PC-3 (cell line): ENCODE measurements at regions not wholly inside any gene's neighbourhood (a gene's known extent, or its start where the extent isn't known, plus 50 kb on each side); places are given as distances from the start of the nearest gene placed in this dataset.

Experiments used
- ATAC-seq: fragments of 200-7000 bp; cut with Tn5 transposase; 2 replicates; pipeline ENCODE4 v1.9.1; 2020; ENCODE audit warnings: mild to moderate bottlenecking, moderate library complexity
- BruUV-seq: library from RNA; stranded (reverse); fragments of 400-500 nt; replicated peaks from 2 replicates; lab custom pipeline; 2021; lab: Mats Ljungman, UMichigan
- CTCF ChIA-PET: fragments of 300-600 bp; sonication (Branson Sonifier 250); formaldehyde crosslinking; loops from one replicate; lab custom pipeline; 2022; ENCODE audit warnings: antibody characterized with exemption; lab: Charles Lee
- POLR2A ChIA-PET: fragments of 300-600 bp; sonication (Branson Sonifier 250); formaldehyde crosslinking; loops from one replicate; lab custom pipeline; 2022; ENCODE audit warnings: antibody characterized with exemption; ENCODE audit not compliant: unreplicated experiment; lab: Charles Lee
- DNase-seq: peaks from one replicate; pipeline ENCODE4 v3.0.0-alpha.2; 2015
- H2AFZ ChIP-seq: fragments of 300-600 bp; sonication (generic); 2 replicates; pipeline ENCODE4 v1.6.0; 2016; ENCODE audit warnings: antibody characterized with exemption, low read length
- H3F3A ChIP-seq: fragments of 300-600 bp; sonication (generic); one replicate; pipeline ENCODE4 v1.6.0; 2017; ENCODE audit warnings: antibody characterized with exemption, low read length, control low read depth, mild to moderate bottlenecking; ENCODE audit not compliant: unreplicated experiment
- H3K27ac ChIP-seq: fragments of 300-600 bp; sonication (generic); 2 replicates; pipeline ENCODE4 v1.5.1; 2016; ENCODE audit warnings: mild to moderate bottlenecking, low read length
- H3K27me3 ChIP-seq: fragments of 300-600 bp; sonication (generic); 2 replicates; pipeline ENCODE4 v1.6.1; 2016; ENCODE audit warnings: low read length, mixed read lengths
- H3K36me3 ChIP-seq: fragments of 300-600 bp; sonication (generic); 2 replicates; pipeline ENCODE4 v1.6.1; 2016; ENCODE audit warnings: low read depth, mixed run types, low read length, mixed read lengths
- H3K4me1 ChIP-seq: fragments of 300-600 bp; sonication (generic); 2 replicates; pipeline ENCODE4 v1.5.1; 2016; ENCODE audit warnings: low read length; ENCODE audit not compliant: insufficient read depth
- H3K4me2 ChIP-seq: fragments of 300-600 bp; sonication (generic); 2 replicates; pipeline ENCODE4 v1.6.0; 2016; ENCODE audit warnings: low read length
- H3K4me3 ChIP-seq: fragments of 300-600 bp; sonication (generic); 2 replicates; pipeline ENCODE4 v1.5.1; 2016; ENCODE audit warnings: mild to moderate bottlenecking, low read length, mixed read lengths
- H3K79me2 ChIP-seq: fragments of 300-600 bp; sonication (generic); 2 replicates; pipeline ENCODE4 v1.6.1; 2017; ENCODE audit warnings: low read length, mixed read lengths
- H3K9ac ChIP-seq: fragments of 300-600 bp; sonication (generic); 2 replicates; pipeline ENCODE4 v1.6.0; 2016; ENCODE audit warnings: mild to moderate bottlenecking, low read length
- H3K9me2 ChIP-seq: fragments of 300-600 bp; sonication (generic); replicated peaks from 2 replicates; pipeline ENCODE4 v1.6.1; 2016; ENCODE audit warnings: mixed run types, low read length, mixed read lengths
- H3K9me3 ChIP-seq: fragments of 300-600 bp; sonication (generic); 2 replicates; pipeline ENCODE4 v1.6.1; 2016; ENCODE audit warnings: low read length, mixed read lengths
- H4K20me1 ChIP-seq: fragments of 300-600 bp; sonication (generic); 2 replicates; pipeline ENCODE4 v1.6.1; 2016; ENCODE audit warnings: low read length, mixed read lengths
- CTCF ChIP-seq: fragments of 300-600 bp; sonication (generic); conservative IDR thresholded peaks from 2 replicates; pipeline ENCODE4 v1.5.1; 2017; ENCODE audit warnings: antibody characterized with exemption, low read depth, mild to moderate bottlenecking, low read length
- EZH2 ChIP-seq: fragments of 300-600 bp; sonication (generic); IDR thresholded peaks from one replicate; pipeline ENCODE4 v1.6.1; 2017; ENCODE audit warnings: antibody characterized with exemption, mild to moderate bottlenecking, low read length; ENCODE audit not compliant: unreplicated experiment
- EZH2phosphoT487 ChIP-seq: fragments of 300-600 bp; sonication (generic); IDR thresholded peaks from 2 replicates; pipeline ENCODE4 v1.6.1; 2018; ENCODE audit warnings: mild to moderate bottlenecking, antibody characterized with exemption, low read length, borderline replicate concordance
- intact Hi-C: fragments of 100-400 bp; cut with micrococcal nuclease; formaldehyde crosslinking; loops from 2 replicates; pipeline ENCODE4 v1.9.0; 2023

GRCh38 chr14:87688524-87688923 lies 304.5 kb downstream of the GALC start:
- H3K9me2 ChIP-seq, result no peaks in the 10 kb centered on the region
- intact Hi-C loops, result no loop called here
- H3K4me2 ChIP-seq, result no peak overlapping the region
- H3F3A ChIP-seq, result no peaks in the 10 kb centered on the region
- no peak overlapping the region for H3K9ac ChIP-seq
- no peaks in the 10 kb centered on the region for H3K4me1 ChIP-seq
- H3K36me3 ChIP-seq, result no peaks in the 10 kb centered on the region
- DNase-seq (no peak), ATAC-seq (no peak)
- ChIA-PET CTCF (no interaction called here), POLR2A (no interaction called here)
- no peak overlapping the region for H3K27ac ChIP-seq
- no peaks in the 10 kb centered on the region for H3K27me3 ChIP-seq
- no peak overlapping the region for H3K4me3 ChIP-seq
- no peak for TF ChIP-seq EZH2phosphoT487
- no peak for TF ChIP-seq EZH2
- TF ChIP-seq CTCF, result no peak
- H3K79me2 ChIP-seq, result no peaks in the 10 kb centered on the region
- H2AFZ ChIP-seq, result no peak overlapping the region
- no TSS peak for BruUV-seq
- peaks cover 5% of the 10 kb centered on the region; the same call in 1 of the 2 replicates for H3K9me3 ChIP-seq
- no peaks in the 10 kb centered on the region for H4K20me1 ChIP-seq

- Histone ChIP-seq H3K4me1 (no peaks in the 10 kb centered on the region), H3K9me3 (peaks cover 10% of the 10 kb centered on the region; the same call in 1 of the 2 replicates), H3K36me3 (no peaks in the 10 kb centered on the region), H3K27me3 (no peaks in the 10 kb centered on the region), H3F3A (no peaks in the 10 kb centered on the region), H2AFZ (no peak overlapping the region), H3K9me2 (no peaks in the 10 kb centered on the region), H3K9ac (no peak overlapping the region), H3K27ac (no peak overlapping the region), H3K4me3 (no peak overlapping the region), H3K79me2 (no peaks in the 10 kb centered on the region), H3K4me2 (no peak overlapping the region), H4K20me1 (no peaks in the 10 kb centered on the region)
- POLR2A ChIA-PET, result no interaction called here
- TF ChIP-seq EZH2 (no peak), CTCF (no peak), EZH2phosphoT487 (no peak)
- BruUV-seq, result no TSS peak
- intact Hi-C loops, result no loop called here
- CTCF ChIA-PET, result no interaction called here
- ATAC-seq (no peak), DNase-seq (no peak)
Observed at GRCh38 chr14:87687420-87687819, 305.6 kb downstream of the GALC start.

GRCh38 chr14:87686746-87687145 lies 306.2 kb downstream of the GALC start:
- TF ChIP-seq CTCF, result no peak
- no peak for TF ChIP-seq EZH2phosphoT487
- TF ChIP-seq EZH2, result no peak
- Histone ChIP-seq H3K27ac (no peak overlapping the region), H3K9me3 (peaks cover 10% of the 10 kb centered on the region; the same call in 1 of the 2 replicates), H2AFZ (no peak overlapping the region), H3K9me2 (no peaks in the 10 kb centered on the region), H3K27me3 (no peaks in the 10 kb centered on the region), H4K20me1 (no peaks in the 10 kb centered on the region), H3K79me2 (no peaks in the 10 kb centered on the region), H3K36me3 (no peaks in the 10 kb centered on the region), H3K9ac (no peak overlapping the region), H3K4me2 (no peak overlapping the region), H3K4me3 (no peak overlapping the region), H3F3A (no peaks in the 10 kb centered on the region), H3K4me1 (no peaks in the 10 kb centered on the region)
- CTCF ChIA-PET, result no interaction called here
- DNase-seq (no peak), ATAC-seq (no peak)
- POLR2A ChIA-PET, result no interaction called here
- intact Hi-C loops, result no loop called here
- no TSS peak for BruUV-seq
